NCI-H2029 treated with DMSO at 0.1 percent for 48 hours (cell line): ENCODE measurements at regions not wholly inside any gene's neighbourhood (a gene's known extent, or its start where the extent isn't known, plus 50 kb on each side); places are given as distances from the start of the nearest gene placed in this dataset.

Experiments
- DNase-seq: peaks from one replicate; lab custom pipeline; 2025; lab: John Stamatoyannopoulos, UW

DNA sequence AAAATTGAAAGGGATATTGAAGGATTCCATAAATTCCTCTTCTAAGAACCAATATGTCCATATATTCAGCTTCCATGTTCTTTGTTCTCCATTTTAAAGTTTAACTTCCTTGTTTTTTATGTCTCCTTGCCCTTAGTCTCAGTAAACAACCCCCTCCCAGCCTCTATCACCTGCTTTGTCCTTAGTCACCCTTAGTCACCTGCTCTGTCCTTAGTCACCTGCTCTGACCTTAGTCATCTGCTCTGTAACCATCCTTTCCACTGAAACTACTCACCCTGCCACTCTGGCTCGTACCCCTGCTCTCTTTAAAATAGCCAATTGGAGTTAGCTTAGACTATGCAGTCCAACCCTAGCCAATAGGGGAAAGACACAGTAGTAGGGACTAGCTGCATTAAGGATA, 136.2 kb upstream of the TMEM106B start:
- no peak for DNase-seq

GRCh38 chr7:12080006-12080405, 131.1 kb upstream of the TMEM106B start:
- DNase-seq: no peak

GRCh38 chr7:12085516-12085915, 125.6 kb upstream of the TMEM106B start:
- no peak for DNase-seq

GRCh38 chr7:12089951-12090756, 120.9 kb upstream of the TMEM106B start:
- no peak for DNase-seq

- no peak for DNase-seq
Measured at GRCh38 chr7:12090757-12091221, 120.3 kb upstream of the TMEM106B start.

- no peak for DNase-seq
Measured at GRCh38 chr7:12091231-12091630, 119.9 kb upstream of the TMEM106B start.

- no peak for DNase-seq
Measured at GRCh38 chr7:12092499-12093130, 118.5 kb upstream of the TMEM106B start.

GRCh38 chr7:12093365-12093764, 117.7 kb upstream of the TMEM106B start:
- DNase-seq: no peak

- DNase-seq: no peak
Measured at GRCh38 chr7:12094365-12094921, 116.7 kb upstream of the TMEM106B start.

GRCh38 chr7:12102126-12102525, 109.0 kb upstream of the TMEM106B start:
- DNase-seq: no peak

- no peak for DNase-seq
Measured at GRCh38 chr7:12102527-12102926, 108.6 kb upstream of the TMEM106B start.

- no peak for DNase-seq
Measured at GRCh38 chr7:12103948-12104347, 107.1 kb upstream of the TMEM106B start.

DNA sequence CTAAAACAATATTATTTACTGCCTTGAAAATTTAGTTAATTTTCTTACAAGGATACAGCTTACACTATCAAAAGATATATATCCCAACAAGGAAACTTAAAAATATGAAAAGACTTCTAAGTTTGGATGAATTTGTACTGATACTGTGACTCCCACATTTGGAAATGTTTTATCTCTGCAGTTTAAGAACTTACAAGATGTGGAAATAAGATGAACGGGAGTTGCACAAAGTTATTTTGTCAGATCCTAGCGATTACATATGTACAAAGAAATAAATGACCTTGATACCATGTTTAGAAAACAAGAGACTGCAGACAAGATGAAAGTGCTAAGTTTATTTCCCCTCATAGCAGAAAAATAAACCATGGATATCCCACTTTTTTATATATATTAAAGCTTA, 103.7 kb upstream of the TMEM106B start:
- no peak for DNase-seq

DNA sequence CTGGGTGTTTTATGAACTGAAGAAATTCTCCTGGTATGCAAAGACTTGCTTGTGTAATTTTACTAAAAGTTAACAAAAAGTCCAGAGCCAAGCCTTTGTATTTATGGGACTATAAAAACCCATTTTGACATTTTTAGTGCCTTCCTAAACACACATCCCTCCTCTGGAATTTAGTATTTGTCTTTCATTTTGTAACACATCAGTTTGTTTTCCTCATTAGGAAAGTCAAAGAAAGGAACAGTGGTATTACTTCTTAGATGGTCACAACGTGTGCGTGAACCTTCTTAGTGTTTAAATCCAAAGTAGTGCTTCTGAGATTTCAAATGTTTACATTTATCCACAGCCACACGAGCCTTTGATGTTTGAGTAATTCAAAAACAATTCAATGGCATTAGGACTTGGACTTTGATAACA, 103.2 kb upstream of the TMEM106B start:
- DNase-seq: no peak

- DNase-seq: no peak
Measured at GRCh38 chr7:12110425-12110824, 100.7 kb upstream of the TMEM106B start.

DNA sequence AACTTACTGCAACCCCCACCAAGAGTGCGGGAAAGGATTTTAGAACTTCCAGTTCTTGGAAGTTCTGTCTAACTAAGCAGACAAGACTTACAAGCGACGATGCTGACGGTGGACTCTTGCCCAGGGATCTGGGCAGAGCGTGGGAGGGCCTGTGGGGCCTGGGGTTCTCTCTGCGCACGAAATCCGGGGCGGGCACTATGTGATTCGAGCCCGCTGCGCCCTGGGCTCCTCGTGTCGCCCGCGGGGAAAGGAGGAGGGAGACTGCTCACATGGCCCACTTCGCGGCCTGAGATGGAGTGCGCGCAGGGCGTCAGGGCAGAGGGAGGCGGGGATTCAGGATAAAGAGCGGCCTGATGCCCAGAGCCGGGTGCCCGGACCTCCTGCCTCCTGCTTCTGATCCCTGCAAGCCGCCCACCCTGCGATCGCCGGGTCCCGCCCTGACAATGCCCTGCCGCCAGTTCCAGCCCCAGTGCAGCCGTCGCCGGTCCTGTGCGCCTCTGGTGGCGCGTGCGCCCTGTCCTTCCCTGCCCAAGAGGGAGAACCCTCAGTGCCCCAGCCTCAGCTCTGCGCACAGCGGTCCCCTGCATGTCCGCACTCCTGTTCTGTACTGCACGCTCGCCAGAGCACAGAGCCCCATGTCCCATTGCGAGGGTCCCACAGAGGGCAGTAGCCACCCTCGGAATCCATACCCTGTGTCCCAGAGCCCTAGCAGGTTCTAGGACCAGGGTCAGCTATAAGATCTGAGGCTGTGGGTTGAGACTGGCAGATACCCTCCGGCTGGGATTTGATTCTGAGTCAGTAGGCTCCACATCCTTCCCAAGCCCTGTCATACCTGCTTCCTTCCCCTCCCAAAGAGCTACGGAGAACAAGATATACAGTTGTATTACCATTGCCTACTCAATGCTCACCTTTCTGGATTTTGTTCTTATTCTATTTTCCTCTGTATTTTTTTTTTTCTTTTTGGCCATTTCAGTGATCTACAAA, 99.4 kb upstream of the TMEM106B start:
- DNase-seq: no peak

GRCh38 chr7:12117170-12117569, 93.9 kb upstream of the TMEM106B start:
- no peak for DNase-seq

- DNase-seq: no peak
Measured at GRCh38 chr7:12119620-12120303, 91.3 kb upstream of the TMEM106B start.

- DNase-seq: no peak
Measured at GRCh38 chr7:12120632-12121031, 90.5 kb upstream of the TMEM106B start.

DNA sequence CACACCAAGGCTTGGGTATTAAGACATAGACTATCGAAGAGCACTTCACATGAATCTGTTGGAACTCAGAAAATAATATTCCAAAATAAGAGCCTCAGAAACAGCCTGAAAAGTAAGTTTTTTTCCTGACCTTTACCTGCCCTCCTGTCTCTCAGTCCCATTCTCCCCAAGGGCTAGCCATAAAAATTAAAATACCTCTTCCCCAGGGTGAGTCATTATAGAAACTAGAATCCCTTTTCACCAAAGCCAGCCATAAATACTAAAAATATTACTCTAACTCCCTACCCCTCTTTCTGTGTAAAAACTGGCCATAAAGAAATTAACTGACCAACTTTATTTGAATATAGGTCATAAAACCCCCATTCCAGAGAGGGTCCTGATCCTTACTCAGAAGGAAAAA, 87.9 kb upstream of the TMEM106B start:
- no peak for DNase-seq

DNA sequence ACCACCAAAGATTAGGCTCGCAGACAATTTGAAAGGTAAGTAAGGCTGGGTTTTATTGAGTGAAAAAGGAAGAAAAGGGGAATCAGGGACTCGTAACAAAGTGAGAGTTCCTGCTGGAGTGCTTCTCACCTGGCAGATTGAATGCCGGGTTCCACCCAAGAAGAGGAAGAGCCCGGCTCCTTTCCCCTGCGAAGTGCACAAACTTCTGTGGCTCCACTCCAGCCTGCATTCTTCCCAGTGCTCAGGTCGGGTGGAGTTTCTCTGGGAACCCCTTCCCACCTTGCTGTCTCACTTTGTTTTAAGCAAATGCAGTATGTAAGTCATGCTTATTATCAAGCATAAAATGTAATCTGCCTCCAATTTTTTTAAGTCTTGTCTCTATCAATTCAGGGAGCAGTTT, 87.1 kb upstream of the TMEM106B start:
- DNase-seq: no peak
